GM12878 (cell line): ENCODE measurements at regions not wholly inside any gene's neighbourhood (a gene's known extent, or its start where the extent isn't known, plus 50 kb on each side); places are given as distances from the start of the nearest gene placed in this dataset.

Experiments
- ATAC-seq: fragments of 200-7000 bp; cut with Tn5 transposase; 3 replicates; pipeline ENCODE4 v1.9.1; 2020; ENCODE audit warnings: mild to moderate bottlenecking, moderate library complexity
- BruUV-seq: library from RNA; stranded (reverse); fragments of 400-500 nt; replicated peaks from 2 replicates; lab custom pipeline; 2021; lab: Mats Ljungman, UMichigan
- CTCF ChIA-PET: fragments of 300-600 bp; sonication (Branson Sonifier 250); formaldehyde crosslinking; extraction: SDS; loops from one replicate; lab custom pipeline; 2021; ENCODE audit warnings: inconsistent platforms; lab: Yijun Ruan, JAX
- POLR2A ChIA-PET: fragments of 350-600 bp; formaldehyde crosslinking; extraction: SDS; loops from one replicate; lab custom pipeline; 2021; ENCODE audit warnings: inconsistent platforms; lab: Charles Lee
- RAD21 ChIA-PET: fragments of 300-600 bp; sonication (Branson Sonifier 250); formaldehyde crosslinking; loops from one replicate; lab custom pipeline; 2023; ENCODE audit warnings: antibody characterized with exemption; ENCODE audit not compliant: unreplicated experiment; lab: Charles Lee
- SMC1A ChIA-PET: fragments of 300-600 bp; sonication (Branson Sonifier 250); formaldehyde crosslinking; loops from one replicate; lab custom pipeline; 2023; ENCODE audit not compliant: unreplicated experiment, uncharacterized antibody; lab: Charles Lee
- DNase-seq: peaks from one replicate; pipeline ENCODE4 v3.0.0-alpha.2; 2011; ENCODE audit warnings: low read depth, low spot score
- FAIRE-seq: peaks from 3 replicates; lab custom pipeline; 2011; peaks lifted over from hg19 to GRCh38; lab: Jason Lieb, UNC
- H2AFZ ChIP-seq: 2 replicates; pipeline ENCODE4 v1.6.0; 2011; ENCODE audit warnings: low read depth, low read length, control low read depth; ENCODE audit not compliant: control insufficient read depth
- H3K27ac ChIP-seq: 2 replicates; pipeline ENCODE4 v1.5.1; 2011; ENCODE audit warnings: control low read depth; ENCODE audit not compliant: control insufficient read depth, insufficient read depth
- H3K27me3 ChIP-seq, 2 experiments: replicated peaks in 1 of 2; 2 replicates each; pipeline versions ENCODE4 v1.6.0 to v1.6.1; 2011; ENCODE audit warnings: low read length in 1 of 2; ENCODE audit not compliant: control insufficient read depth in 2 of 2, insufficient read depth in 2 of 2
- H3K36me3 ChIP-seq, 2 experiments: 2 replicates each; pipeline ENCODE4 v1.5.1; 2011; ENCODE audit warnings: low read length in 1 of 2; ENCODE audit not compliant: control insufficient read depth in 2 of 2, insufficient read depth in 2 of 2
- H3K4me1 ChIP-seq: 2 replicates; pipeline ENCODE4 v1.6.1; 2011; ENCODE audit warnings: mild to moderate bottlenecking, low read length, moderate library complexity, mixed read lengths; ENCODE audit not compliant: control insufficient read depth, insufficient read depth
- H3K4me2 ChIP-seq: 2 replicates; pipeline ENCODE4 v1.6.0; 2011; ENCODE audit warnings: control low read depth; ENCODE audit not compliant: control insufficient read depth, insufficient read depth
- H3K4me3 ChIP-seq: fragments of 200-600 bp; sonication (generic); 2 replicates; pipeline ENCODE4 v1.5.1; 2016
- H3K79me2 ChIP-seq: 2 replicates; pipeline ENCODE4 v1.6.0; 2011; ENCODE audit warnings: low read length; ENCODE audit not compliant: control insufficient read depth, insufficient read depth
- H3K9ac ChIP-seq: 2 replicates; pipeline ENCODE4 v1.8.0; 2011; ENCODE audit warnings: low read length, control low read depth, mixed read lengths; ENCODE audit not compliant: control insufficient read depth, insufficient read depth
- H3K9me3 ChIP-seq: replicated peaks from 3 replicates; pipeline ENCODE4 v1.5.1; 2011; ENCODE audit warnings: mild to moderate bottlenecking, low read length; ENCODE audit not compliant: control insufficient read depth, insufficient read depth
- H4K20me1 ChIP-seq: 2 replicates; pipeline ENCODE4 v1.6.0; 2011; ENCODE audit not compliant: control insufficient read depth, insufficient read depth
- ASH2L ChIP-seq: fragments of 300-600, 200-600 bp; sonication (generic); IDR thresholded peaks from 2 replicates; pipeline ENCODE4 v1.6.1; 2017; ENCODE audit warnings: low read depth, mild to moderate bottlenecking, borderline replicate concordance
- BMI1 ChIP-seq: fragments of 450-650 bp; IDR thresholded peaks from 2 replicates; pipeline ENCODE4 v1.6.1; 2016; ENCODE audit warnings: mild to moderate bottlenecking, moderate library complexity, borderline replicate concordance
- E2F8 ChIP-seq: fragments of 450-650 bp; IDR thresholded peaks from 2 replicates; pipeline ENCODE4 v1.6.1; 2018; ENCODE audit warnings: mild to moderate bottlenecking, low read depth, moderate library complexity; ENCODE audit not compliant: partially characterized antibody
- ELK1 ChIP-seq: IDR thresholded peaks from 2 replicates; pipeline ENCODE4 v1.6.1; 2012; ENCODE audit warnings: low read depth, low read length, improper control_type of control experiment
- ETV6 ChIP-seq, 2 experiments: fragments of 450-650 bp in 1 of 2; IDR thresholded peaks in 1 of 2; conservative IDR thresholded peaks in 1 of 2; 2 replicates each; pipeline ENCODE4 v1.6.1; 2014; ENCODE audit warnings: antibody characterized with exemption in 1 of 2, borderline replicate concordance in 1 of 2, low read depth in 1 of 2, mild to moderate bottlenecking in 1 of 2, moderate library complexity in 1 of 2
- EZH2 ChIP-seq: IDR thresholded peaks from 2 replicates; pipeline ENCODE4 v1.6.1; 2012; ENCODE audit warnings: low read depth, mild to moderate bottlenecking, control low read depth, inconsistent platforms, low read length, borderline replicate concordance; ENCODE audit not compliant: control insufficient read depth
- KDM1A ChIP-seq: fragments of 200-600 bp; sonication (generic); IDR thresholded peaks from 2 replicates; pipeline ENCODE4 v1.6.1; 2016; ENCODE audit warnings: borderline replicate concordance
- LARP7 ChIP-seq: fragments of 450-650 bp; IDR thresholded peaks from 2 replicates; pipeline ENCODE4 v1.6.1; 2017; ENCODE audit warnings: mild to moderate bottlenecking
- MEF2A ChIP-seq: IDR thresholded peaks from 2 replicates; pipeline ENCODE4 v1.6.1; 2011; ENCODE audit warnings: low read depth, mild to moderate bottlenecking, low read length, moderate library complexity; ENCODE audit not compliant: insufficient read depth
- MXI1 ChIP-seq: fragments of 150-350 bp; IDR thresholded peaks from 2 replicates; pipeline ENCODE4 v1.6.1; 2011; ENCODE audit warnings: low read depth, mild to moderate bottlenecking, inconsistent platforms, low read length, improper control_type of control experiment
- MYC ChIP-seq: IDR thresholded peaks from 2 replicates; pipeline ENCODE4 v1.6.1; 2011; ENCODE audit warnings: mild to moderate bottlenecking, low read length, moderate library complexity, inconsistent platforms; ENCODE audit not compliant: insufficient read depth, insufficient replicate concordance, insufficient read length, severe bottlenecking
- PBX3 ChIP-seq: IDR thresholded peaks from 2 replicates; pipeline ENCODE4 v1.6.1; 2011; ENCODE audit warnings: mild to moderate bottlenecking, low read depth, low read length, moderate library complexity; ENCODE audit not compliant: insufficient replicate concordance
- POLR2AphosphoS2 ChIP-seq: IDR thresholded peaks from 2 replicates; pipeline ENCODE4 v1.6.1; 2011; ENCODE audit warnings: low read depth, mild to moderate bottlenecking, low read length, improper control_type of control experiment, moderate library complexity
- POLR2AphosphoS5 ChIP-seq: IDR thresholded peaks from 2 replicates; pipeline ENCODE4 v1.6.1; 2011; ENCODE audit warnings: mild to moderate bottlenecking, low read length, inconsistent platforms
- TARDBP ChIP-seq: IDR thresholded peaks from 2 replicates; pipeline ENCODE4 v1.6.1; 2016; ENCODE audit warnings: borderline replicate concordance
- TBL1XR1 ChIP-seq: IDR thresholded peaks from 2 replicates; pipeline ENCODE4 v1.6.1; 2012; ENCODE audit warnings: low read depth, low read length, improper control_type of control experiment
- TCF12 ChIP-seq: IDR thresholded peaks from 2 replicates; pipeline ENCODE4 v1.6.1; 2011; ENCODE audit warnings: low read depth, mild to moderate bottlenecking, low read length
- ZBED1 ChIP-seq: IDR thresholded peaks from 2 replicates; pipeline ENCODE4 v1.6.1; 2016; ENCODE audit warnings: borderline replicate concordance
- WGBS: methylation state at CpG from one replicate; pipeline ENCODE4 v1.1.6; 2016; ENCODE audit warnings: low lambda C conversion rate; ENCODE audit not compliant: insufficient replicate concordance, insufficient coverage; ENCODE audit errors: missing lambda C conversion rate; 5-methylcytosine and 5-hydroxymethylcytosine counted together
- in situ Hi-C: fragments of 300-500 bp; cut with MboI; formaldehyde crosslinking; loops from 9 replicates; pipeline ENCODE4 v1.14.3; 2018; ENCODE audit warnings: mixed read lengths
- intact Hi-C: fragments of 100-400 bp; cut with micrococcal nuclease; formaldehyde crosslinking; loops from one replicate; pipeline ENCODE4 v1.14.2; 2022; ENCODE audit not compliant: unreplicated experiment

- TF ChIP-seq PBX3 (no peak), ELK1 (no peak), MEF2A (no peak), ZBED1 (no peak), EZH2 (no peak), ETV6 (conservative IDR thresholded peaks at IDR 0.05 in 1 of 2, IDR thresholded peaks at IDR 0.05 in 1 of 2; ENCODE audit: borderline replicate concordance in 1 of 2, low read depth in 1 of 2) (no peak), BMI1 (no peak)
Observed at GRCh38 chr13:107251341-107251740, 683.4 kb upstream of the ARGLU1 start (continued).

GRCh38 chr13:107250628-107251027 is 682.7 kb upstream of the ARGLU1 start:
- Histone ChIP-seq H3K79me2 (no peaks in the 10 kb centered on the region), H3K27me3 (no peaks in the 10 kb centered on the region), H3K4me2 (no peak overlapping the region), H3K9me3 (no peaks in the 10 kb centered on the region), H4K20me1 (no peaks in the 10 kb centered on the region), H3K36me3 (no peaks in the 10 kb centered on the region), H2AFZ (no peak overlapping the region), H3K9ac (no peak overlapping the region), H3K4me1 (no peaks in the 10 kb centered on the region), H3K4me3 (no peak overlapping the region), H3K27ac (no peak overlapping the region)
- ATAC-seq = no peak
- intact Hi-C loops = no loop called here
- RAD21 ChIA-PET = no interaction called here
- POLR2A ChIA-PET = no interaction called here
- CTCF ChIA-PET = no interaction called here
- DNase-seq = no peak
- WGBS = 42% methylated on average over 4 of the region's 4 CpGs
- BruUV-seq = no TSS peak
- in situ Hi-C loops = no loop called here
- SMC1A ChIA-PET = interaction anchor here (0.6 to 1.4 kb wide), 2 partner anchors 20 to 718 kb away, joined by 3 read pairs; no protein-coding TSS in a partner anchor
- no peak for FAIRE-seq
- TF ChIP-seq TARDBP = no peak
- no peak for TF ChIP-seq KDM1A
- no peak for TF ChIP-seq MXI1
- TF ChIP-seq POLR2AphosphoS2 = no peak
- no peak for TF ChIP-seq MYC
- TF ChIP-seq ETV6 (conservative IDR thresholded peaks at IDR 0.05 in 1 of 2, IDR thresholded peaks at IDR 0.05 in 1 of 2; ENCODE audit: borderline replicate concordance in 1 of 2, low read depth in 1 of 2) = no peak
- no peak for TF ChIP-seq LARP7
- TF ChIP-seq ASH2L = no peak
- no peak for TF ChIP-seq POLR2AphosphoS5
- no peak for TF ChIP-seq TCF12
- TF ChIP-seq TBL1XR1 = no peak
- no peak for TF ChIP-seq E2F8
- no peak for TF ChIP-seq BMI1
